Endothelial cell of umbilical vein (primary cell): ENCODE measurements at regions not wholly inside any gene's neighbourhood (a gene's known extent, or its start where the extent isn't known, plus 50 kb on each side); places are given as distances from the start of the nearest gene placed in this dataset.

Source experiments
- BruUV-seq: library from RNA; stranded (reverse); fragments of 400-500 nt; replicated peaks from 2 replicates; lab custom pipeline; 2021; lab: Mats Ljungman, UMichigan
- CTCF ChIA-PET: fragments of 300-600, 350-600 bp; sonication (Branson Sonifier 250); formaldehyde crosslinking; loops from one replicate; lab custom pipeline; 2021; ENCODE audit warnings: antibody characterized with exemption, inconsistent platforms; lab: Charles Lee
- POLR2A ChIA-PET: fragments of 300-600, 350-600 bp; sonication (Branson Sonifier 250); formaldehyde crosslinking; loops from one replicate; lab custom pipeline; 2021; ENCODE audit warnings: antibody characterized with exemption, inconsistent platforms; lab: Charles Lee
- DNase-seq: peaks from one replicate; pipeline ENCODE4 v3.0.0-alpha.2; 2011; ENCODE audit warnings: low read depth, low spot score
- FAIRE-seq: peaks from 2 replicates; lab custom pipeline; 2011; peaks lifted over from hg19 to GRCh38; lab: Jason Lieb, UNC
- H2AFZ ChIP-seq: 2 replicates; pipeline ENCODE4 v1.6.0; 2012; ENCODE audit warnings: low read depth, low read length, control low read depth, inconsistent platforms
- H3K27ac ChIP-seq: 2 replicates; pipeline ENCODE4 v1.5.1; 2011; ENCODE audit warnings: low read depth, mild to moderate bottlenecking, control low read depth, low read length, moderate library complexity; ENCODE audit not compliant: insufficient read depth
- H3K27me3 ChIP-seq, 2 experiments: 2 replicates each; pipeline versions ENCODE4 v1.6.0 to v1.6.1; 2011; ENCODE audit warnings: low read length in 2 of 2, mixed read lengths in 1 of 2; ENCODE audit not compliant: control insufficient read depth in 2 of 2, insufficient read depth in 2 of 2
- H3K36me3 ChIP-seq, 2 experiments: 2 replicates in 1 of 2; 3 replicates in 1 of 2; pipeline ENCODE4 v1.5.1; 2011; ENCODE audit warnings: low read length in 2 of 2, mild to moderate bottlenecking in 1 of 2, moderate library complexity in 1 of 2; ENCODE audit not compliant: control insufficient read depth in 2 of 2, insufficient read depth in 2 of 2; ENCODE audit errors: extremely low read depth in 1 of 2
- H3K4me1 ChIP-seq: 3 replicates; pipeline ENCODE4 v1.5.1; 2011; ENCODE audit warnings: mild to moderate bottlenecking, low read length; ENCODE audit not compliant: control insufficient read depth, insufficient read depth; ENCODE audit errors: extremely low read depth
- H3K4me2 ChIP-seq: 2 replicates; pipeline ENCODE4 v1.6.1; 2011; ENCODE audit warnings: low read length, control low read depth, mixed read lengths; ENCODE audit not compliant: insufficient read depth
- H3K4me3 ChIP-seq, 3 experiments: fragments of 200-600 bp in 1 of 3; sonication (generic), shearing (Covaris generic) in 1 of 3; replicated peaks in 1 of 3; 2 replicates each; pipeline ENCODE4 v1.5.1; 2011 to 2016; ENCODE audit warnings: control low read depth in 3 of 3, low read length in 3 of 3, mild to moderate bottlenecking in 2 of 3, inconsistent platforms in 1 of 3, low read depth in 1 of 3, moderate library complexity in 1 of 3; ENCODE audit not compliant: insufficient read depth in 1 of 3
- H3K79me2 ChIP-seq: 2 replicates; pipeline ENCODE4 v1.6.0; 2012; ENCODE audit warnings: low read length, inconsistent platforms; ENCODE audit not compliant: control insufficient read depth, insufficient read depth
- H3K9ac ChIP-seq: replicated peaks from 2 replicates; pipeline ENCODE3; 2011; ENCODE audit warnings: low read length, control low read depth; ENCODE audit not compliant: insufficient read depth; ENCODE audit errors: extremely low read depth
- H3K9me1 ChIP-seq: replicated peaks from 3 replicates; pipeline ENCODE4 v1.6.0; 2011; ENCODE audit warnings: mild to moderate bottlenecking, low read length; ENCODE audit not compliant: control insufficient read depth, insufficient read depth; ENCODE audit errors: extremely low read depth
- H3K9me3 ChIP-seq: replicated peaks from 2 replicates; pipeline ENCODE4 v1.5.1; 2012; ENCODE audit warnings: low read length, inconsistent platforms; ENCODE audit not compliant: control insufficient read depth, insufficient read depth
- H4K20me1 ChIP-seq: replicated peaks from 2 replicates; pipeline ENCODE3; 2011; ENCODE audit warnings: mild to moderate bottlenecking, low read length; ENCODE audit not compliant: control insufficient read depth, insufficient read depth; ENCODE audit errors: extremely low read depth
- EZH2 ChIP-seq: IDR thresholded peaks from 2 replicates; pipeline ENCODE4 v1.6.1; 2012; ENCODE audit warnings: borderline replicate concordance, low read depth, mild to moderate bottlenecking, moderate library complexity, low read length, inconsistent platforms; ENCODE audit not compliant: severe bottlenecking
- FOS ChIP-seq: IDR thresholded peaks from 2 replicates; pipeline ENCODE4 v1.6.1; 2011; ENCODE audit warnings: mild to moderate bottlenecking, low read length, moderate library complexity, borderline replicate concordance; ENCODE audit not compliant: insufficient read depth
- MYC ChIP-seq: IDR thresholded peaks from one replicate; pipeline ENCODE4 v1.6.1; 2011; ENCODE audit warnings: mild to moderate bottlenecking, low read depth, low read length
- POLR2A ChIP-seq: IDR thresholded peaks from 2 replicates; pipeline ENCODE4 v1.6.1; 2012; ENCODE audit warnings: low read depth, mild to moderate bottlenecking, control low read depth, low read length
- dilution Hi-C: fragments of 300-500 bp; cut with MboI; formaldehyde crosslinking; loops from one replicate; pipeline ENCODE4 v1.15.0; 2019; ENCODE audit warnings: low sequenced_read_pairs; ENCODE audit not compliant: extremely low pct_ligation_motif_present
- intact Hi-C: fragments of 100-400 bp; cut with micrococcal nuclease; formaldehyde crosslinking; loops from one replicate; pipeline ENCODE4 v1.10.0; 2022
- TF ChIP-seq, protein P1 (sequence below): IDR thresholded peaks from 2 replicates; pipeline ENCODE4 v1.6.1; 2011; ENCODE audit not compliant: insufficient read depth, insufficient read length
- TF ChIP-seq, protein P2 (sequence below), 2 donors: IDR thresholded peaks; 1 replicate in 1 of 2; 2 replicates in 1 of 2; pipeline ENCODE4 v1.5.1; 2011; ENCODE audit warnings: low read length in 2 of 2, mild to moderate bottlenecking in 2 of 2, moderate library complexity in 2 of 2, control low read depth in 1 of 2, inconsistent platforms in 1 of 2, low read depth in 1 of 2; ENCODE audit not compliant: insufficient read depth in 1 of 2; ENCODE audit errors: extremely low read depth in 1 of 2

DNA sequence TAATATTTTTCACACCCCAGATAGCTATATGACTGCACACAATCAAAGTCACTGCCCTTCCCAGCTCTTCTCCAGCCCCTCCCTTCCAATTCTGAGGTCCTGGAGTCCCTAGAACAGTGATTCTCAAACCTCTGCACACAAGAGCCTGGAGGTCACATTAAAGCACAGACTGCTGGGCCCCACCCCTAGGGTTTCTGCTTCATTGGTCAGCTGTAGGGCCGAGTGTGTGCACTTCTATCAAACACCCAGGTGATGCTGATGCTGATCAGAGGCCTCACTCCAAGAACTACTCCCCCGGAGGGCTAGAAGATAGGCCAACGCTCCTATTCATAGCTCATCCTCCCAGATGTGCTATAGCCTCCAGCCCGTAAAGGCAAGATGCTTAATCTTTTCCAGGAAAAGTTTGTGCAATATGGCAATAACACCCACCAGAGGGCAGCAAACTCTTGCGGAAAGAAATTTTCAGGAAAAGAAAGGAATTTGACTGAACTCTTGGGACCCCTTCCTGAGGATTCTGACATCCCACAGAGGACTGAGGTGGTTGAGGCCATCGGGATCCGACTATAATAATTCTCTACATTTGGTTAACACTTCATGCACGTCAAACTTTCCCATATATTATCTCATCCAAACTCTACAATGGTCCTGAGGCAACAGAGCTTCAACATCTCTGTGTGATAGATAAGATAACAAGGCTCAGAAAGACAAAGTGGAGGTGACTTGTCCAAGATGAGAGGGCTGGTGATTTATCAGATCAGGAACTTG lies 194.2 kb upstream of the PKDCC start:
- H3K9me3 ChIP-seq, result no peaks in the 10 kb centered on the region
- no peaks in the 10 kb centered on the region for H3K4me1 ChIP-seq
- no peak overlapping the region for H3K4me3 ChIP-seq
- peaks cover 4% of the 10 kb centered on the region in 2 experiments for H3K27me3 ChIP-seq
- TF ChIP-seq, protein P1, sequence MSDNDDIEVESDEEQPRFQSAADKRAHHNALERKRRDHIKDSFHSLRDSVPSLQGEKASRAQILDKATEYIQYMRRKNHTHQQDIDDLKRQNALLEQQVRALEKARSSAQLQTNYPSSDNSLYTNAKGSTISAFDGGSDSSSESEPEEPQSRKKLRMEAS, result no peak
- TF ChIP-seq, protein P2, sequence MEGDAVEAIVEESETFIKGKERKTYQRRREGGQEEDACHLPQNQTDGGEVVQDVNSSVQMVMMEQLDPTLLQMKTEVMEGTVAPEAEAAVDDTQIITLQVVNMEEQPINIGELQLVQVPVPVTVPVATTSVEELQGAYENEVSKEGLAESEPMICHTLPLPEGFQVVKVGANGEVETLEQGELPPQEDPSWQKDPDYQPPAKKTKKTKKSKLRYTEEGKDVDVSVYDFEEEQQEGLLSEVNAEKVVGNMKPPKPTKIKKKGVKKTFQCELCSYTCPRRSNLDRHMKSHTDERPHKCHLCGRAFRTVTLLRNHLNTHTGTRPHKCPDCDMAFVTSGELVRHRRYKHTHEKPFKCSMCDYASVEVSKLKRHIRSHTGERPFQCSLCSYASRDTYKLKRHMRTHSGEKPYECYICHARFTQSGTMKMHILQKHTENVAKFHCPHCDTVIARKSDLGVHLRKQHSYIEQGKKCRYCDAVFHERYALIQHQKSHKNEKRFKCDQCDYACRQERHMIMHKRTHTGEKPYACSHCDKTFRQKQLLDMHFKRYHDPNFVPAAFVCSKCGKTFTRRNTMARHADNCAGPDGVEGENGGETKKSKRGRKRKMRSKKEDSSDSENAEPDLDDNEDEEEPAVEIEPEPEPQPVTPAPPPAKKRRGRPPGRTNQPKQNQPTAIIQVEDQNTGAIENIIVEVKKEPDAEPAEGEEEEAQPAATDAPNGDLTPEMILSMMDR (IDR thresholded peaks at IDR 0.05; ENCODE audit: extremely low read depth in 1 of 2, insufficient read depth in 1 of 2, low read depth in 1 of 2, low read length in 2 of 2), result peak; percentile 53 to 66
- no peak for TF ChIP-seq POLR2A
- TF ChIP-seq FOS, result no peak
- no peak for TF ChIP-seq EZH2
- TF ChIP-seq MYC, result no peak
- no peak overlapping the region for H3K4me2 ChIP-seq
- intact Hi-C loops (loop anchor here (1.0 to 5.0 kb wide), 3 partner anchors 16 to 474 kb away; no protein-coding TSS in a partner anchor), dilution Hi-C loops (loop anchor here (25.0 kb wide), 1 partner anchor 234 kb away; no protein-coding TSS in a partner anchor)
- H3K36me3 ChIP-seq, result no peaks in the 10 kb centered on the region
- H3K9ac ChIP-seq, result no peak overlapping the region
- no peak overlapping the region for H3K27ac ChIP-seq
- H4K20me1 ChIP-seq, result no peaks in the 10 kb centered on the region
- no peaks in the 10 kb centered on the region for H3K9me1 ChIP-seq
- no TSS peak for BruUV-seq
- ChIA-PET POLR2A (no interaction called here), CTCF (interaction anchor here (0.6 to 10.0 kb wide), 37 partner anchors 8 to 1940 kb away, joined by 3 to 372 read pairs (median 4); partner anchors contain the start of gene PKDCC)
- no peak overlapping the region for H2AFZ ChIP-seq
- H3K79me2 ChIP-seq, result no peaks in the 10 kb centered on the region
- DNase-seq (peak; percentile 53), FAIRE-seq (peak; percentile 88)
